Peyer's patch (tissue), 4 donors: ENCODE measurements at regions not wholly inside any gene's neighbourhood (a gene's known extent, or its start where the extent isn't known, plus 50 kb on each side); places are given as distances from the start of the nearest gene placed in this dataset.

Experiments used
- DNase-seq, 3 donors: peaks; one replicate each; pipeline ENCODE4 v3.0.0-alpha.2; 2017 to 2019
- H3K27ac ChIP-seq, 4 donors: fragments of 200-600 bp; sonication (generic); one replicate each; pipeline ENCODE4 v1.5.1; 2016 to 2019
- H3K27me3 ChIP-seq, 2 donors: fragments of 200-600 bp; sonication (generic); one replicate each; pipeline ENCODE4 v1.5.1; 2019
- H3K36me3 ChIP-seq, 3 donors: fragments of 200-600 bp; sonication (generic); one replicate each; pipeline ENCODE4 v1.5.1; 2016 to 2019
- H3K4me1 ChIP-seq, 4 donors: fragments of 200-600 bp; sonication (generic); one replicate each; pipeline ENCODE4 v1.5.1; 2016 to 2019
- H3K4me3 ChIP-seq, 4 donors: fragments of 200-600 bp; sonication (generic); 1 replicate in 3 of 4; 2 replicates in 1 of 4; pipeline ENCODE4 v1.5.1; 2016 to 2019; ENCODE audit warnings: mild to moderate bottlenecking in 1 of 4
- H3K9me3 ChIP-seq, 4 donors: fragments of 200-600 bp; sonication (generic); one replicate each; pipeline ENCODE4 v1.5.1; 2016 to 2019; ENCODE audit warnings: mild to moderate bottlenecking in 1 of 4
- POLR2A ChIP-seq, 2 donors: fragments of 450-650 bp; IDR thresholded peaks; one replicate each; pipeline ENCODE4 v1.5.1; 2017; ENCODE audit warnings: antibody characterized with exemption in 2 of 2, mild to moderate bottlenecking in 2 of 2, moderate library complexity in 2 of 2
- TF ChIP-seq, protein P1 (sequence below), 6 experiments: fragments of 450-650 bp in 4 of 6; fragments of 200-600 bp in 2 of 6; sonication (generic) in 1 of 6; IDR thresholded peaks; one replicate each; pipeline ENCODE4 v1.5.1; 2017 to 2019; ENCODE audit warnings: antibody characterized with exemption in 6 of 6, mild to moderate bottlenecking in 3 of 6, moderate library complexity in 1 of 6

DNA sequence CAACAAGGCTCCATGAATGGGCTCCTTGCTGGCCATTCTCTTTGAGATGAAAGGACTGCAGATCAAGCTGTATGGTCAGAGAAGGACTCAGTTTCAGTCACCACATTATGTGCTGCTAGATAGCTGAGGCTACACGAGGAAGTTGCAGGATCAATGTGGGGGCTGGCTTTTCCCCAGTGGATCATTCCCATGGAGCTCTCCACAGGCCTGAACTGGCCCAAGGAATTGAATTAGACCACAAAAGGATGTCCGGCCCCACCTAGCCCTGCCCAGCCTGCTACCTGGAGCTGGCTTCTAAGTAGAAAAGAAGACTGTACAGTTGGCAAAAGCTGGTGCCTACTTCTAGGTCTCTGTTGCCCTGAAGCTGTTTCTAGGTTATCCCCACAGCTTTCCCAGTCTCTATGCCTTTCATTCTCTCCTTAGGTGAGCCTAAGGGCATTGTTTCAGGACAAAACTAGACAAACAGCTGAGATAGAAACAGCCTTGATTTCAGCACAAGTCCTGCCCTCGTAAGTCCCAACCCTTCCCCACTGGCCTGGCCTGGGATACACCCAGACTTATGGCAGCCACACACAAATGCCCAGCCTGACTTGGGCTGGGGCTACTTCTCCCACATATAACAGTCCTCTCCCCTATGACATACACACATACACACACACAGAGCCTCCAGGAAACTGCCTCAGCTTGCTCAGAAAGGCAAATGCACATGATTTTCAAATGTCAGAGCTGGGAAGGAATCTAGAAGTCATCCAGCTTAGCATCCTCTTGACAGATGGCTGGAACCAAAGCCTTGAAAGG is 129.1 kb upstream of the NCAM1 start:
- no peaks in the 10 kb centered on the region for H3K27me3 ChIP-seq
- no peak overlapping the region for H3K4me3 ChIP-seq
- no peak for DNase-seq
- H3K27ac ChIP-seq: no peak overlapping the region
- no peak for TF ChIP-seq POLR2A (IDR thresholded peaks at IDR 0.05)
- TF ChIP-seq, protein P1, sequence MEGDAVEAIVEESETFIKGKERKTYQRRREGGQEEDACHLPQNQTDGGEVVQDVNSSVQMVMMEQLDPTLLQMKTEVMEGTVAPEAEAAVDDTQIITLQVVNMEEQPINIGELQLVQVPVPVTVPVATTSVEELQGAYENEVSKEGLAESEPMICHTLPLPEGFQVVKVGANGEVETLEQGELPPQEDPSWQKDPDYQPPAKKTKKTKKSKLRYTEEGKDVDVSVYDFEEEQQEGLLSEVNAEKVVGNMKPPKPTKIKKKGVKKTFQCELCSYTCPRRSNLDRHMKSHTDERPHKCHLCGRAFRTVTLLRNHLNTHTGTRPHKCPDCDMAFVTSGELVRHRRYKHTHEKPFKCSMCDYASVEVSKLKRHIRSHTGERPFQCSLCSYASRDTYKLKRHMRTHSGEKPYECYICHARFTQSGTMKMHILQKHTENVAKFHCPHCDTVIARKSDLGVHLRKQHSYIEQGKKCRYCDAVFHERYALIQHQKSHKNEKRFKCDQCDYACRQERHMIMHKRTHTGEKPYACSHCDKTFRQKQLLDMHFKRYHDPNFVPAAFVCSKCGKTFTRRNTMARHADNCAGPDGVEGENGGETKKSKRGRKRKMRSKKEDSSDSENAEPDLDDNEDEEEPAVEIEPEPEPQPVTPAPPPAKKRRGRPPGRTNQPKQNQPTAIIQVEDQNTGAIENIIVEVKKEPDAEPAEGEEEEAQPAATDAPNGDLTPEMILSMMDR (IDR thresholded peaks at IDR 0.05): no peak
- no peaks in the 10 kb centered on the region for H3K4me1 ChIP-seq
- H3K9me3 ChIP-seq: peaks cover 0 to 2% (median 0%) of the 10 kb centered on the region in 4 donors
- H3K36me3 ChIP-seq: no peaks in the 10 kb centered on the region

DNA sequence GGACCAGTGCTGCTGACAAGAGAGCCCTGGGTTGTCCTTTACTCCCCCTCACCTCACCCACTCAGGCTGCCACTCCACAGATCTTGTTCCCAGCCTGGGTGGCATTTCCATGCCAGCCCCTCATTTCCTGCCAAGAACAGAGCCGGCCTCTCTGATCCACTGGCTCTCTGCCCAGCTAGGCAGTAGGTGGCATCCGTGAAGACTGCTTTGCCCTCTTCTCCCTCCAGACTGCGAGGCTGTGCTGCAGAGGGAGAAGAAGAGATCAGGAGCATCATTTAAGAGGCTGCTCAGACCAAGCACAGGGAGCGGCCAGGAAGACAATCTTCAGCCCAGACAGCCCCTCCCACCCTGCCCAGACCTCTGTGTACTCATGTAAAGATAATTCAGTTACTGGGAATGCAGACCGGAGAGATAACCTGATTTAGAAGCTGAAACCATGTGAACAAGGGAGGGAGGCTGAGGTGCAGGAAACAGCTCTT is 126.9 kb upstream of the NCAM1 start:
- H3K27me3 ChIP-seq: no peaks in the 10 kb centered on the region
- TF ChIP-seq, protein P1 (IDR thresholded peaks at IDR 0.05): no peak
- no peak for TF ChIP-seq POLR2A (IDR thresholded peaks at IDR 0.05)
- no peak overlapping the region for H3K27ac ChIP-seq
- DNase-seq: no peak
- no peaks in the 10 kb centered on the region for H3K36me3 ChIP-seq
- no peak overlapping the region for H3K4me3 ChIP-seq
- H3K4me1 ChIP-seq: no peaks in the 10 kb centered on the region
- H3K9me3 ChIP-seq: no peaks in the 10 kb centered on the region

GRCh38 chr11:112835591-112836255 is 125.5 kb upstream of the NCAM1 start:
- no peak overlapping the region for H3K27ac ChIP-seq
- H3K36me3 ChIP-seq: no peaks in the 10 kb centered on the region
- no peaks in the 10 kb centered on the region for H3K27me3 ChIP-seq
- H3K9me3 ChIP-seq: no peaks in the 10 kb centered on the region
- TF ChIP-seq, protein P1 (IDR thresholded peaks at IDR 0.05): no peak
- TF ChIP-seq POLR2A (IDR thresholded peaks at IDR 0.05): no peak
- no peak for DNase-seq
- no peak overlapping the region for H3K4me3 ChIP-seq
- H3K4me1 ChIP-seq: no peaks in the 10 kb centered on the region

- Histone ChIP-seq H3K36me3 (no peaks in the 10 kb centered on the region), H3K4me3 (no peak overlapping the region), H3K9me3 (no peaks in the 10 kb centered on the region), H3K4me1 (no peaks in the 10 kb centered on the region), H3K27ac (no peak overlapping the region), H3K27me3 (no peaks in the 10 kb centered on the region)
- no peak for DNase-seq
- TF ChIP-seq POLR2A (IDR thresholded peaks at IDR 0.05): no peak
- TF ChIP-seq, protein P1 (IDR thresholded peaks at IDR 0.05): no peak
Observed at GRCh38 chr11:112836256-112836602, 125.0 kb upstream of the NCAM1 start.

DNA sequence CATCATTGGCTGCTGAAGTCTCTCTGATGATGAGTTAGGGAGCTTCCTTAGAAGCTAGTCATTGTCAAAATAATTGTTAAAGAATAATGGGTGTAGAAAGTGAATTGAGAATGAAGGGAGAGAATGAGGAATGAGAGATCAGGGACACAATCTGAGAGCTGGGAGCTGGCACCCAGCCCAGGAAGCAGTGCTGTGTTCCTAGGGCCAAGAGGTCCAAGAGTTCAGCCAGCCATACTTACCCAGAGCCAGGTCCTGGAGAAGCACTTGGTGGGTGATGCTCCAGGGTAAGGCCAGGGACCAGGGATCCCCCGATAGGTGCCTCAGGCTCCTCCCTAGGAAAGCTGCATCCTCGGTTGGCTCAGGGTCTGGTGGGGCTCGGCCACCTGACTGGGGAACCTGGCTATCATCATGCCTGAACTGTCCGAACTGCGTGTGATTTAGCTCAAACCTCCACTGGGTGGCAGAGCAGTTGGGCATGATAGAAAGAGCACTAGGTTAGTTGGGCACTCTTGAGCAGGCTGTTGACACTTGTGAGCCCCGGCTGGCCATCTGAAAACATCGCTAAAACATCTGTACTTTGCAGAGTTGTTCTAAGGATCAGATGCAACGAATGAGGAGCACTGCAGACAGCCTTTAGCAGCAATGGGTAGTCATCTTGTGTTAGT is 123.9 kb upstream of the NCAM1 start:
- no peak for DNase-seq
- Histone ChIP-seq H3K4me3 (no peak overlapping the region), H3K4me1 (no peaks in the 10 kb centered on the region), H3K27me3 (no peaks in the 10 kb centered on the region), H3K27ac (no peak overlapping the region), H3K9me3 (no peaks in the 10 kb centered on the region), H3K36me3 (no peaks in the 10 kb centered on the region)
- no peak for TF ChIP-seq POLR2A (IDR thresholded peaks at IDR 0.05)
- TF ChIP-seq, protein P1 (IDR thresholded peaks at IDR 0.05): no peak
